B cell (primary cell): ENCODE measurements at regions not wholly inside any gene's neighbourhood (a gene's known extent, or its start where the extent isn't known, plus 50 kb on each side); places are given as distances from the start of the nearest gene placed in this dataset.

ENCODE experiments used
- ATAC-seq: fragments of 200-7000 bp; cut with Tn5 transposase; one replicate; pipeline ENCODE4 v1.10.0; 2021; ENCODE audit warnings: low read depth, mild to moderate bottlenecking, moderate number of reproducible peaks, moderate library complexity
- CTCF ChIA-PET: fragments of 350-600 bp; sonication (Branson Sonifier 250); formaldehyde crosslinking; loops from one replicate; lab custom pipeline; 2021; ENCODE audit warnings: antibody characterized with exemption, inconsistent platforms; lab: Charles Lee
- POLR2A ChIA-PET: fragments of 350-600 bp; sonication (Branson Sonifier 250); formaldehyde crosslinking; loops from one replicate; lab custom pipeline; 2021; ENCODE audit warnings: antibody characterized with exemption; lab: Charles Lee
- DNase-seq: peaks from one replicate; pipeline ENCODE4 v3.0.0; 2013
- H2AFZ ChIP-seq: 2 replicates; pipeline ENCODE4 v1.6.1; 2012; ENCODE audit warnings: mild to moderate bottlenecking, low read depth, low read length; ENCODE audit not compliant: insufficient read depth, poor library complexity, severe bottlenecking
- H3K27ac ChIP-seq, 2 donors: 1 replicate in 1 of 2; 2 replicates in 1 of 2; pipeline ENCODE4 v1.5.1; 2012 to 2013; ENCODE audit warnings: low read length in 2 of 2, mild to moderate bottlenecking in 2 of 2, moderate library complexity in 1 of 2
- H3K27me3 ChIP-seq, 4 experiments: fragments of 200-600 bp in 1 of 4; sonication (generic) in 1 of 4; replicated peaks in 1 of 4; 1 replicate in 2 of 4; 2 replicates in 2 of 4; pipeline versions ENCODE4 v1.6.1 to v1.7.0; 2013 to 2016; ENCODE audit warnings: low read length in 3 of 4, mild to moderate bottlenecking in 2 of 4, mixed read lengths in 1 of 4, moderate library complexity in 1 of 4; ENCODE audit not compliant: insufficient read depth in 4 of 4, control insufficient read depth in 3 of 4; ENCODE audit errors: control extremely low read depth in 1 of 4
- H3K36me3 ChIP-seq, 2 experiments: replicated peaks in 1 of 2; 1 replicate in 1 of 2; 2 replicates in 1 of 2; pipeline versions ENCODE4 v1.6.1 to v1.7.1; 2013; ENCODE audit warnings: low read length in 1 of 2; ENCODE audit not compliant: insufficient read depth in 2 of 2, control insufficient read depth in 1 of 2; ENCODE audit errors: control extremely low read depth in 1 of 2, extremely low read depth in 1 of 2
- H3K4me1 ChIP-seq, 2 donors: fragments of 200-600 bp in 1 of 2; sonication (generic) in 1 of 2; 1 replicate in 1 of 2; 2 replicates in 1 of 2; pipeline versions ENCODE4 v1.5.1 to v1.6.1; 2013 to 2017; ENCODE audit warnings: low read length in 2 of 2; ENCODE audit not compliant: control insufficient read depth in 2 of 2, insufficient read depth in 2 of 2
- H3K4me2 ChIP-seq: replicated peaks from 2 replicates; pipeline ENCODE3; 2012; ENCODE audit warnings: mild to moderate bottlenecking, low read depth, low read length; ENCODE audit not compliant: poor library complexity, severe bottlenecking
- H3K4me3 ChIP-seq, 5 experiments: fragments of 200-600 bp in 1 of 5; sonication (generic) in 1 of 5; 1 replicate in 3 of 5; 2 replicates in 2 of 5; pipeline versions ENCODE4 v1.5.1 to v1.7.0; 2011 to 2016; ENCODE audit warnings: low read length in 4 of 5, mild to moderate bottlenecking in 4 of 5, low read depth in 2 of 5, control low read depth in 1 of 5, moderate library complexity in 1 of 5; ENCODE audit not compliant: insufficient read depth in 1 of 5; ENCODE audit errors: control extremely low read depth in 1 of 5, extremely low read depth in 1 of 5
- H3K79me2 ChIP-seq: fragments of 200-600 bp; sonication (generic); one replicate; pipeline ENCODE4 v1.6.0; 2016; ENCODE audit warnings: low read length; ENCODE audit not compliant: control insufficient read depth, insufficient read depth
- H3K9ac ChIP-seq: fragments of 200-600 bp; sonication (generic); 2 replicates; pipeline ENCODE4 v1.6.1; 2017; ENCODE audit warnings: mild to moderate bottlenecking, low read length, moderate library complexity
- H3K9me3 ChIP-seq, 3 donors: one replicate each; pipeline versions ENCODE4 v1.6.1 to v1.7.1; 2013; ENCODE audit warnings: low read length in 2 of 3; ENCODE audit not compliant: control insufficient read depth in 2 of 3, insufficient read depth in 1 of 3; ENCODE audit errors: control extremely low read depth in 1 of 3
- H4K20me1 ChIP-seq: 2 replicates; pipeline ENCODE4 v1.6.0; 2012; ENCODE audit warnings: mild to moderate bottlenecking, low read length; ENCODE audit not compliant: insufficient read depth, control insufficient read depth, poor library complexity, severe bottlenecking
- H3K27ac Mint-ChIP-seq: one replicate; pipeline ENCODE4 v1.8.0; 2021; ENCODE audit warnings: mixed read lengths
- H3K27me3 Mint-ChIP-seq: one replicate; pipeline ENCODE4 v1.8.0; 2021; ENCODE audit warnings: mixed read lengths
- H3K4me1 Mint-ChIP-seq: one replicate; pipeline ENCODE4 v1.8.0; 2021; ENCODE audit warnings: mixed read lengths
- H3K4me3 Mint-ChIP-seq: one replicate; pipeline ENCODE4 v1.8.0; 2021; ENCODE audit warnings: mixed read lengths
- H3K9me3 Mint-ChIP-seq: one replicate; pipeline ENCODE4 v1.8.0; 2022; ENCODE audit warnings: mixed read lengths; ENCODE audit not compliant: insufficient read depth
- EZH2 ChIP-seq: IDR thresholded peaks from 2 replicates; pipeline ENCODE4 v1.6.1; 2012; ENCODE audit warnings: borderline replicate concordance, low read depth, mild to moderate bottlenecking, moderate library complexity, low read length; ENCODE audit not compliant: insufficient read depth, poor library complexity, severe bottlenecking
- intact Hi-C: fragments of 100-400 bp; cut with micrococcal nuclease; formaldehyde crosslinking; loops from one replicate; pipeline ENCODE4 v1.10.0; 2022
- TF ChIP-seq, protein P1 (sequence below): fragments of 200-600 bp; IDR thresholded peaks from one replicate; pipeline ENCODE4 v1.8.0; 2022; ENCODE audit warnings: antibody characterized with exemption, mild to moderate bottlenecking

DNA sequence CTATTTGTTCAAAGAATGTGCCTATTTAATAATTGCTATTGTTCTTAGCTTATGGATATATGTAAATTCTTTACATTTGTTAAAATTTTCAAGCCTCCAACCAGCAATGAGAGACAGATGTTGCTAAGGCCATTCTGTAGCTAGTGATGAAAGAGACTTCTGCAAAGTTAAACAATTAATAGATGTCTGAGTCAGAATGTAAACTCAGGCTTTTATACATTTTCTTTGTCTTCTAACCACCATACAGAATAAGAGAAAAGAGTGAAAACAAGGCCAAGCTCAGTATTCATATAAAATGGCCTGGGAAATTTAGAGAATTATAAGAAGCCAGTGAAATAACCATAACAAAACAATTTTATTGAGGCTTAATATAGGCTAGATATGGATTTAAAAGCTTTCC, 1102.3 kb upstream of the SEL1L start:
- Mint-ChIP-seq H3K4me3 (no peak overlapping the region), H3K27me3 (no peaks in the 10 kb centered on the region), H3K4me1 (no peaks in the 10 kb centered on the region), H3K27ac (no peak overlapping the region), H3K9me3 (peaks cover 7% of the 10 kb centered on the region)
- H3K9ac ChIP-seq = no peak overlapping the region
- no peak for ATAC-seq
- H2AFZ ChIP-seq = no peak overlapping the region
- no peaks in the 10 kb centered on the region for H4K20me1 ChIP-seq
- H3K4me2 ChIP-seq = no peak overlapping the region
- peaks cover 1 to 6% (median 2%) of the 10 kb centered on the region in 3 donors for H3K9me3 ChIP-seq
- no peak overlapping the region for H3K27ac ChIP-seq
- no peaks in the 10 kb centered on the region for H3K27me3 ChIP-seq
- no peak overlapping the region for H3K4me3 ChIP-seq
- TF ChIP-seq, protein P1, sequence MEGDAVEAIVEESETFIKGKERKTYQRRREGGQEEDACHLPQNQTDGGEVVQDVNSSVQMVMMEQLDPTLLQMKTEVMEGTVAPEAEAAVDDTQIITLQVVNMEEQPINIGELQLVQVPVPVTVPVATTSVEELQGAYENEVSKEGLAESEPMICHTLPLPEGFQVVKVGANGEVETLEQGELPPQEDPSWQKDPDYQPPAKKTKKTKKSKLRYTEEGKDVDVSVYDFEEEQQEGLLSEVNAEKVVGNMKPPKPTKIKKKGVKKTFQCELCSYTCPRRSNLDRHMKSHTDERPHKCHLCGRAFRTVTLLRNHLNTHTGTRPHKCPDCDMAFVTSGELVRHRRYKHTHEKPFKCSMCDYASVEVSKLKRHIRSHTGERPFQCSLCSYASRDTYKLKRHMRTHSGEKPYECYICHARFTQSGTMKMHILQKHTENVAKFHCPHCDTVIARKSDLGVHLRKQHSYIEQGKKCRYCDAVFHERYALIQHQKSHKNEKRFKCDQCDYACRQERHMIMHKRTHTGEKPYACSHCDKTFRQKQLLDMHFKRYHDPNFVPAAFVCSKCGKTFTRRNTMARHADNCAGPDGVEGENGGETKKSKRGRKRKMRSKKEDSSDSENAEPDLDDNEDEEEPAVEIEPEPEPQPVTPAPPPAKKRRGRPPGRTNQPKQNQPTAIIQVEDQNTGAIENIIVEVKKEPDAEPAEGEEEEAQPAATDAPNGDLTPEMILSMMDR = no peak
- TF ChIP-seq EZH2 = no peak
- ChIA-PET CTCF (no interaction called here), POLR2A (no interaction called here)
- H3K36me3 ChIP-seq = no peaks in the 10 kb centered on the region
- no peak for DNase-seq
- H3K79me2 ChIP-seq = no peaks in the 10 kb centered on the region
- intact Hi-C loops = no loop called here
- H3K4me1 ChIP-seq = no peaks in the 10 kb centered on the region

DNA sequence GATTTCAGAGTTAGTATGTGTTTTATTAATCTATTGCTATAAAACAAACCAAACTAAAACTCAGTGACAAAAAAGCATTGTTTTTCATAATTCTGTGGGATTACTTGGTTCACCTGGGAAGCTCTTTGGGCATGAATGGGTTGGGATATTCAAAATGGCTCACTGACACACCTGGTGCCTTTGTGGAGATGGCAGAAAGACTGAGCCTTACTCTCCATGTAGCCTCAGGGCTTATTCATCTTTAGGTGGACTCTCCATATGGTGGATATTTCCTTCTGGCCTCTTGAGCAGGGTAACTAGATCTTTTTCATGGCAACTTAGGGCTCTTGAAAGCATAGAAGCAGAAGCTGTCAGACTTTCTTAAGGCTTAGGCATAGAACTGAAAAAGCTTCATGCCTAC, 1102.8 kb upstream of the SEL1L start:
- H3K9ac ChIP-seq = no peak overlapping the region
- no peaks in the 10 kb centered on the region for H3K27me3 Mint-ChIP-seq
- H3K9me3 Mint-ChIP-seq = peaks cover 5% of the 10 kb centered on the region
- H3K4me1 Mint-ChIP-seq = no peaks in the 10 kb centered on the region
- DNase-seq (no peak), ATAC-seq (no peak)
- no peaks in the 10 kb centered on the region for H3K79me2 ChIP-seq
- intact Hi-C loops = no loop called here
- no peaks in the 10 kb centered on the region for H3K4me1 ChIP-seq
- no peaks in the 10 kb centered on the region for H3K27me3 ChIP-seq
- no peak overlapping the region for H3K27ac ChIP-seq
- H2AFZ ChIP-seq = no peak overlapping the region
- H3K4me3 ChIP-seq = no peak overlapping the region
- peaks cover 0 to 6% (median 1%) of the 10 kb centered on the region in 3 donors for H3K9me3 ChIP-seq
- H4K20me1 ChIP-seq = no peaks in the 10 kb centered on the region
- ChIA-PET POLR2A (no interaction called here), CTCF (no interaction called here)
- no peaks in the 10 kb centered on the region for H3K36me3 ChIP-seq
- no peak overlapping the region for H3K4me2 ChIP-seq
- no peak overlapping the region for H3K4me3 Mint-ChIP-seq
- TF ChIP-seq, protein P1 = no peak
- TF ChIP-seq EZH2 = no peak
- no peak overlapping the region for H3K27ac Mint-ChIP-seq
